OCI-LY7 (cell line): ENCODE measurements at regions not wholly inside any gene's neighbourhood (a gene's known extent, or its start where the extent isn't known, plus 50 kb on each side); places are given as distances from the start of the nearest gene placed in this dataset.

Experiments
- BruUV-seq: library from RNA; stranded (reverse); fragments of 400-500 nt; replicated peaks from 2 replicates; lab custom pipeline; 2021; lab: Mats Ljungman, UMichigan
- CTCF ChIA-PET: fragments of 300-600 bp; sonication (Branson Sonifier 250); formaldehyde crosslinking; loops from one replicate; lab custom pipeline; 2022; ENCODE audit warnings: antibody characterized with exemption; ENCODE audit not compliant: unreplicated experiment; lab: Charles Lee
- POLR2A ChIA-PET: fragments of 300-600 bp; sonication (Branson Sonifier 250); formaldehyde crosslinking; loops from one replicate; lab custom pipeline; 2022; ENCODE audit warnings: antibody characterized with exemption; lab: Charles Lee
- DNase-seq: peaks from one replicate; pipeline ENCODE4 v3.0.0-alpha.2; 2015; ENCODE audit warnings: low spot score
- H2AFZ ChIP-seq: fragments of 200-600 bp; sonication (generic), shearing (Covaris generic); 2 replicates; pipeline ENCODE4 v1.6.1; 2014; ENCODE audit warnings: mild to moderate bottlenecking, antibody characterized with exemption, low read length, moderate library complexity
- H3K27ac ChIP-seq: fragments of 200-600 bp; sonication (generic); 2 replicates; pipeline ENCODE4 v1.5.1; 2014; ENCODE audit warnings: mixed run types, low read depth, mild to moderate bottlenecking, moderate library complexity, low read length, inconsistent platforms; ENCODE audit not compliant: poor library complexity, severe bottlenecking
- H3K36me3 ChIP-seq: fragments of 200-600 bp; sonication (generic); 2 replicates; pipeline ENCODE4 v1.6.1; 2014; ENCODE audit warnings: mild to moderate bottlenecking, antibody characterized with exemption, low read length, moderate library complexity, mixed read lengths; ENCODE audit not compliant: insufficient read depth
- H3K4me1 ChIP-seq: fragments of 200-600 bp; sonication (generic); 2 replicates; pipeline ENCODE4 v1.5.1; 2014; ENCODE audit warnings: mild to moderate bottlenecking, low read length; ENCODE audit not compliant: insufficient read depth, poor library complexity, severe bottlenecking
- H3K4me2 ChIP-seq: fragments of 200-600 bp; sonication (generic); 2 replicates; pipeline ENCODE4 v1.6.1; 2014; ENCODE audit warnings: mild to moderate bottlenecking, low read length
- H3K4me3 ChIP-seq: fragments of 200-600 bp; sonication (generic); 2 replicates; pipeline ENCODE4 v1.5.1; 2014; ENCODE audit warnings: mild to moderate bottlenecking, low read depth, low read length; ENCODE audit not compliant: poor library complexity, severe bottlenecking
- H3K79me2 ChIP-seq: fragments of 200-600 bp; sonication (generic); 2 replicates; pipeline ENCODE4 v1.6.1; 2016; ENCODE audit warnings: low read depth, mild to moderate bottlenecking, low read length, moderate library complexity, mixed read lengths; ENCODE audit not compliant: insufficient read depth
- H3K9me2 ChIP-seq: fragments of 200-600 bp; sonication (generic); 2 replicates; pipeline ENCODE4 v1.6.1; 2016; ENCODE audit warnings: mild to moderate bottlenecking, low read length, mixed read lengths; ENCODE audit not compliant: insufficient read depth
- H3K9me3 ChIP-seq: fragments of 200-600 bp; sonication (generic); 2 replicates; pipeline ENCODE4 v1.6.1; 2014; ENCODE audit warnings: mild to moderate bottlenecking, mixed run types, low read length, mixed read lengths
- H4K20me1 ChIP-seq: fragments of 200-600 bp; sonication (generic); 2 replicates; pipeline ENCODE4 v1.6.1; 2014; ENCODE audit warnings: mild to moderate bottlenecking, antibody characterized with exemption, low read length, moderate library complexity, mixed read lengths; ENCODE audit not compliant: insufficient read depth
- CTCF ChIP-seq: fragments of 200-600 bp; sonication (generic); conservative IDR thresholded peaks from 2 replicates; pipeline ENCODE4 v1.5.1; 2014; ENCODE audit warnings: mild to moderate bottlenecking, antibody characterized with exemption, low read length, moderate library complexity, mixed read lengths
- EZH2phosphoT487 ChIP-seq: fragments of 200-600 bp; sonication (generic); IDR thresholded peaks from 2 replicates; pipeline ENCODE4 v1.6.1; 2018; ENCODE audit warnings: low read depth, borderline replicate concordance, mild to moderate bottlenecking, mixed run types, antibody characterized with exemption, low read length, moderate library complexity, mixed read lengths
- intact Hi-C: fragments of 100-400 bp; cut with micrococcal nuclease; formaldehyde crosslinking; loops from one replicate; pipeline ENCODE4 v1.10.0; 2022; ENCODE audit not compliant: unreplicated experiment

- no peak for DNase-seq
- BruUV-seq = no TSS peak
- Histone ChIP-seq H2AFZ (no peak overlapping the region), H3K4me1 (no peaks in the 10 kb centered on the region), H3K79me2 (no peaks in the 10 kb centered on the region), H3K27ac (no peak overlapping the region), H3K36me3 (no peaks in the 10 kb centered on the region), H3K9me2 (no peaks in the 10 kb centered on the region), H3K4me3 (no peak overlapping the region), H4K20me1 (no peaks in the 10 kb centered on the region), H3K9me3 (no peaks in the 10 kb centered on the region), H3K4me2 (no peak overlapping the region)
- CTCF ChIA-PET = no interaction called here
- intact Hi-C loops = no loop called here
- POLR2A ChIA-PET = interaction anchor here (0.7 kb wide), 1 partner anchor 131 kb away, joined by 4 read pairs; no protein-coding TSS in a partner anchor
- TF ChIP-seq EZH2phosphoT487 (no peak), CTCF (no peak)
Measured at GRCh38 chr4:142925161-142925560, 79.1 kb upstream of the INPP4B start.

GRCh38 chr4:142927721-142928120, 81.6 kb upstream of the INPP4B start:
- no peak for DNase-seq
- Histone ChIP-seq H3K9me3 (no peaks in the 10 kb centered on the region), H3K4me3 (no peak overlapping the region), H3K36me3 (no peaks in the 10 kb centered on the region), H4K20me1 (no peaks in the 10 kb centered on the region), H3K79me2 (no peaks in the 10 kb centered on the region), H3K4me2 (no peak overlapping the region), H2AFZ (no peak overlapping the region), H3K4me1 (no peaks in the 10 kb centered on the region), H3K27ac (no peak overlapping the region), H3K9me2 (no peaks in the 10 kb centered on the region)
- no peak for TF ChIP-seq CTCF
- no peak for TF ChIP-seq EZH2phosphoT487
- ChIA-PET CTCF (no interaction called here), POLR2A (interaction anchor here (0.5 kb wide), 1 partner anchor 124 kb away, joined by 4 read pairs; no protein-coding TSS in a partner anchor)
- no TSS peak for BruUV-seq
- intact Hi-C loops = no loop called here

GRCh38 chr4:142929526-142929925, 83.4 kb upstream of the INPP4B start:
- no peaks in the 10 kb centered on the region for H4K20me1 ChIP-seq
- H3K36me3 ChIP-seq = no peaks in the 10 kb centered on the region
- no peaks in the 10 kb centered on the region for H3K9me2 ChIP-seq
- BruUV-seq = no TSS peak
- POLR2A ChIA-PET = no interaction called here
- TF ChIP-seq EZH2phosphoT487 (no peak), CTCF (no peak)
- CTCF ChIA-PET = no interaction called here
- H3K27ac ChIP-seq = no peak overlapping the region
- H3K9me3 ChIP-seq = no peaks in the 10 kb centered on the region
- H3K4me2 ChIP-seq = no peak overlapping the region
- H3K79me2 ChIP-seq = no peaks in the 10 kb centered on the region
- H3K4me3 ChIP-seq = no peak overlapping the region
- intact Hi-C loops = no loop called here
- H2AFZ ChIP-seq = no peak overlapping the region
- DNase-seq = no peak
- H3K4me1 ChIP-seq = no peaks in the 10 kb centered on the region
